ENCODE measurements at regions not wholly inside any gene's neighbourhood (a gene's known extent, or its start where the extent isn't known, plus 50 kb on each side); places are given as distances from the start of the nearest gene placed in this dataset.

GRCh38 chr5:17769277-17769676 is 135.0 kb downstream of the TAF11L14 start:
- in situ Hi-C loops (cut with HindIII; ENCODE audit: low sequenced_read_pairs), result no loop called here
- TF ChIP-seq, protein P1, sequence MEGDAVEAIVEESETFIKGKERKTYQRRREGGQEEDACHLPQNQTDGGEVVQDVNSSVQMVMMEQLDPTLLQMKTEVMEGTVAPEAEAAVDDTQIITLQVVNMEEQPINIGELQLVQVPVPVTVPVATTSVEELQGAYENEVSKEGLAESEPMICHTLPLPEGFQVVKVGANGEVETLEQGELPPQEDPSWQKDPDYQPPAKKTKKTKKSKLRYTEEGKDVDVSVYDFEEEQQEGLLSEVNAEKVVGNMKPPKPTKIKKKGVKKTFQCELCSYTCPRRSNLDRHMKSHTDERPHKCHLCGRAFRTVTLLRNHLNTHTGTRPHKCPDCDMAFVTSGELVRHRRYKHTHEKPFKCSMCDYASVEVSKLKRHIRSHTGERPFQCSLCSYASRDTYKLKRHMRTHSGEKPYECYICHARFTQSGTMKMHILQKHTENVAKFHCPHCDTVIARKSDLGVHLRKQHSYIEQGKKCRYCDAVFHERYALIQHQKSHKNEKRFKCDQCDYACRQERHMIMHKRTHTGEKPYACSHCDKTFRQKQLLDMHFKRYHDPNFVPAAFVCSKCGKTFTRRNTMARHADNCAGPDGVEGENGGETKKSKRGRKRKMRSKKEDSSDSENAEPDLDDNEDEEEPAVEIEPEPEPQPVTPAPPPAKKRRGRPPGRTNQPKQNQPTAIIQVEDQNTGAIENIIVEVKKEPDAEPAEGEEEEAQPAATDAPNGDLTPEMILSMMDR (IDR thresholded peaks at IDR 0.05; ENCODE audit: low read depth, low read length), result no peak
- no peak overlapping the region for H3K4me3 ChIP-seq (ENCODE audit: low read depth, low read length)
- no peak for DNase-seq (ENCODE audit: low read depth, low spot score)

DNA sequence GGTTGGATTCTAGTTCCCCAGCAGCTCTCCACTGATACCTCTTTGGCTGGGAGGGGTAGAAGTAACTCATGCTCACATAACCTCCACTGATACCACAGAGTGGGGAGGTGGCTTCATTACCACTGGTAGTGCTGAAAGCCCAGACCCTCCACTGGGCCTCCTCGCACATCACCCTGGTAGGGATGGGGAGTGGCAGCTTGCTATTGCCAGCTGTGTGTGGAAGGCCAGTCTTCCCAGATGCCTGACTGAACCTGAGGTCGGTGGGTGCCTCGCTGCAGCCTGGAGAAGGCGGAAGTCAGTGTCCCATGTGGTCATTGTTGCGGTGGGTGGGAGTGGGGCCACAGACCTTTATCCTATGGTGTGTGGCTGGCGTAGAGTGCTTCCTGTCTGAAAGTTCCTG is 138.0 kb downstream of the TAF11L14 start:
- no peak for DNase-seq (ENCODE audit: low read depth, low spot score)
- in situ Hi-C loops (cut with HindIII; ENCODE audit: low sequenced_read_pairs), result no loop called here

GRCh38 chr5:17785774-17786173 is 151.5 kb downstream of the TAF11L14 start:
- H3K4me3 ChIP-seq (ENCODE audit: low read depth, low read length), result no peak overlapping the region
- DNase-seq (ENCODE audit: low read depth, low spot score), result no peak
- TF ChIP-seq, protein P1 (IDR thresholded peaks at IDR 0.05; ENCODE audit: low read depth, low read length), result no peak
- in situ Hi-C loops (cut with HindIII; ENCODE audit: low sequenced_read_pairs), result no loop called here

More for the DNA sequence above, 138.0 kb downstream of the TAF11L14 start:
- TF ChIP-seq, protein P1 (IDR thresholded peaks at IDR 0.05; ENCODE audit: low read depth, low read length), result no peak
- H3K4me3 ChIP-seq (ENCODE audit: low read depth, low read length), result no peak overlapping the region

- TF ChIP-seq, protein P1 (IDR thresholded peaks at IDR 0.05; ENCODE audit: low read depth, low read length), result no peak
- in situ Hi-C loops (cut with HindIII; ENCODE audit: low sequenced_read_pairs), result no loop called here
- H3K4me3 ChIP-seq (ENCODE audit: low read depth, low read length), result no peak overlapping the region
- DNase-seq (ENCODE audit: low read depth, low spot score), result no peak
These were observed 154.1 kb downstream of the TAF11L14 start for GRCh38 chr5:17788351-17788750.

DNA sequence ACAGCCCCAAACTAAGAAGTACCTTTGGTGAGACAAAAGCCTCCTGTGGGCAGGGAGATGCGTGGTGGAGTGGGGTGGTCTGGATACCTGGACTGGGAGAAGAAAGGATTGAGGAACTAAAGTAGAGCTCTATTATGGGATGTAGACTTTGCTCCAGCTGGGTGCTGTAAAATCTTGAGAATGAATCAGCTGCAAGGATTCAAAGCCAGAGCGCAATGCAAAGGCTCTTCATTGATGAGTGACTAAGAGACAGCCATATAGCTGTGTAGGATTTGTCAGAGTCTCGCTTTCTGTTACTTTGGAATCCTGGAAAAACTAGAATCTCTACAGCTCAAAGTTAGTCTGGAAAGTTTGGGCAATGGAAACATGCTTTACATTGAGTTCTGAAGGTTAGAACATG is 159.9 kb downstream of the TAF11L14 start:
- TF ChIP-seq, protein P1 (IDR thresholded peaks at IDR 0.05; ENCODE audit: low read depth, low read length), result no peak
- in situ Hi-C loops (cut with HindIII; ENCODE audit: low sequenced_read_pairs), result no loop called here
- no peak overlapping the region for H3K4me3 ChIP-seq (ENCODE audit: low read depth, low read length)
- DNase-seq (ENCODE audit: low read depth, low spot score), result no peak

DNA sequence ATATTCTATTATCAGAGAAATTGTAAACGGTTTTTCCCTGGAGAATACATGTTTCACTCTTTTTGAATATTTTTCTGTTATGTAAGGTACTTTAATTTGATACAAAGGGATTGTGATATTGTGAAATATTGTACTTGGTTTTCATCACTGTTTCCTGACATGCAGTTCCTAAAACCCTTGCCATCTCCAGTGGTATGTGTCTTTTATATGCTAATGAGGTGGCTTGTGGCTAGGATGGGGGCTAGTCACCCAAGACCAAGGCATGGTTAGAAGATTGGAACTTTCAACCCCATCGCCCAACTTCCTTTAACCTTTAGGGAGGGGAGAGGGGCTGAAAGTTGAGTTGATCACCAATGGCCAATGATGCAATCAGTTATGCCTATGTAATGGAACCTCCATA is 160.6 kb downstream of the TAF11L14 start:
- in situ Hi-C loops (cut with HindIII; ENCODE audit: low sequenced_read_pairs), result no loop called here
- DNase-seq (ENCODE audit: low read depth, low spot score), result no peak
- TF ChIP-seq, protein P1 (IDR thresholded peaks at IDR 0.05; ENCODE audit: low read depth, low read length), result no peak
- H3K4me3 ChIP-seq (ENCODE audit: low read depth, low read length), result no peak overlapping the region

- in situ Hi-C loops (cut with HindIII; ENCODE audit: low sequenced_read_pairs), result no loop called here
- DNase-seq (ENCODE audit: low read depth, low spot score), result no peak
- H3K4me3 ChIP-seq (ENCODE audit: low read depth, low read length), result no peak overlapping the region
- TF ChIP-seq, protein P1 (IDR thresholded peaks at IDR 0.05; ENCODE audit: low read depth, low read length), result no peak
These were observed 161.9 kb downstream of the TAF11L14 start for GRCh38 chr5:17796142-17796541.

Measured in astrocyte of the spinal cord (primary cell).